Sigmoid colon (tissue), 6 donors: ENCODE measurements at regions not wholly inside any gene's neighbourhood (a gene's known extent, or its start where the extent isn't known, plus 50 kb on each side); places are given as distances from the start of the nearest gene placed in this dataset.

ENCODE experiments used
- DNase-seq: peaks from one replicate; pipeline ENCODE4 v3.0.0-alpha.2; 2019
- H3K27ac ChIP-seq, 4 donors: fragments of 200-600 bp; sonication (generic); one replicate each; pipeline ENCODE4 v1.5.1; 2016 to 2019; ENCODE audit warnings: mild to moderate bottlenecking in 1 of 4
- H3K27me3 ChIP-seq, 3 donors: fragments of 200-600 bp; sonication (generic); one replicate each; pipeline ENCODE4 v1.5.1; 2019; ENCODE audit warnings: mild to moderate bottlenecking in 1 of 3
- H3K36me3 ChIP-seq, 4 donors: fragments of 200-600 bp; sonication (generic); one replicate each; pipeline ENCODE4 v1.5.1; 2016 to 2019
- H3K4me1 ChIP-seq, 4 donors: fragments of 200-600 bp; sonication (generic); one replicate each; pipeline ENCODE4 v1.5.1; 2017 to 2019
- H3K4me3 ChIP-seq, 4 donors: fragments of 200-600 bp; sonication (generic); one replicate each; pipeline ENCODE4 v1.5.1; 2017 to 2019; ENCODE audit warnings: mild to moderate bottlenecking in 2 of 4, moderate library complexity in 1 of 4
- H3K9me3 ChIP-seq, 4 donors: fragments of 200-600 bp in 3 of 4; sonication (generic) in 3 of 4; one replicate each; pipeline versions ENCODE4 v1.5.1 to v1.6.1; 2013 to 2019
- CTCF ChIP-seq, 4 experiments: fragments of 450-650 bp in 3 of 4; fragments of 200-600 bp in 1 of 4; IDR thresholded peaks; one replicate each; pipeline ENCODE4 v1.5.1; 2016 to 2019; ENCODE audit warnings: antibody characterized with exemption in 4 of 4, mild to moderate bottlenecking in 3 of 4, moderate library complexity in 2 of 4
- EP300 ChIP-seq, 4 donors: sonication (generic); formaldehyde crosslinking; IDR thresholded peaks; one replicate each; pipeline ENCODE4 v1.6.1; 2017; ENCODE audit warnings: antibody characterized with exemption in 4 of 4
- POLR2A ChIP-seq, 2 donors: fragments of 450-650 bp; IDR thresholded peaks; one replicate each; pipeline ENCODE4 v1.6.1; 2016; ENCODE audit warnings: antibody characterized with exemption in 2 of 2, mild to moderate bottlenecking in 2 of 2, moderate library complexity in 2 of 2
- POLR2AphosphoS5 ChIP-seq, 4 donors: sonication (generic); formaldehyde crosslinking; IDR thresholded peaks; one replicate each; pipeline ENCODE4 v1.6.1; 2017; ENCODE audit warnings: antibody characterized with exemption in 4 of 4
- WGBS, 2 donors: extraction: QIAGEN DNeasy Blood & Tissue Kit; methylation state at CpG; one replicate each; pipeline ENCODE4 v1.1.7; 2013; 5-methylcytosine and 5-hydroxymethylcytosine counted together
- intact Hi-C: fragments of 100-400 bp; cut with DNase I; formaldehyde crosslinking; loops from one replicate; pipeline ENCODE4 v1.15.1; 2023
- donor health status: healthy with polysubstance abuse.
- donor health status: healthy.

GRCh38 chr15:31869686-31870307 is 160.5 kb upstream of the CHRNA7 start:
- peak overlapping the region in 1 of 4 donors; percentile 36 for H3K27ac ChIP-seq
- no peaks in the 10 kb centered on the region for H3K9me3 ChIP-seq
- no peaks in the 10 kb centered on the region for H3K27me3 ChIP-seq
- WGBS, 2 donors = 1 to 3% methylated on average over 60 of the region's 60 CpGs
- no peak for DNase-seq
- intact Hi-C loops = loop anchor here (5.0 kb wide), 1 partner anchor 163 kb away; the partner anchor contains the start of gene CHRNA7
- H3K4me1 ChIP-seq = peaks cover 0 to 12% (median 6%) of the 10 kb centered on the region in 4 donors
- no peaks in the 10 kb centered on the region for H3K36me3 ChIP-seq
- TF ChIP-seq POLR2A (IDR thresholded peaks at IDR 0.05) (no peak), EP300 (IDR thresholded peaks at IDR 0.05) (no peak), POLR2AphosphoS5 (IDR thresholded peaks at IDR 0.05) (no peak), CTCF (IDR thresholded peaks at IDR 0.05) (no peak)
- H3K4me3 ChIP-seq = peak overlapping the region; percentile 16 to 70 (median 67)

- Histone ChIP-seq H3K9me3 (no peaks in the 10 kb centered on the region), H3K27ac (peak within 1 kb of the TSS; percentile 81 to 84 (median 82)), H3K4me1 (peaks cover 0 to 12% (median 6%) of the 10 kb centered on the region in 4 donors), H3K36me3 (no peaks in the 10 kb centered on the region), H3K27me3 (no peaks in the 10 kb centered on the region), H3K4me3 (peak within 1 kb of the TSS; percentile 44 to 70 (median 67))
- 1% methylated on average over 122 of the region's 122 CpGs for WGBS, 2 donors
- intact Hi-C loops = loop anchor here (5.0 kb wide), 1 partner anchor 162 kb away; the partner anchor contains the start of gene CHRNA7
- TF ChIP-seq EP300 (IDR thresholded peaks at IDR 0.05) = no peak
- peak in 3 of 4 donors; percentile 24 to 48 (median 41) for TF ChIP-seq POLR2AphosphoS5 (IDR thresholded peaks at IDR 0.05)
- peak; percentile 89 for DNase-seq
These were observed 159.8 kb upstream of the CHRNA7 start, which contains the start of gene OTUD7A for GRCh38 chr15:31870328-31871165. OTUD7A (minus strand) TSS chr15:31870673.

- TF ChIP-seq EP300 (IDR thresholded peaks at IDR 0.05) (no peak), POLR2A (IDR thresholded peaks at IDR 0.05) (no peak), CTCF (IDR thresholded peaks at IDR 0.05) (no peak), POLR2AphosphoS5 (IDR thresholded peaks at IDR 0.05) (no peak)
- Histone ChIP-seq H3K4me3 (peak overlapping the region; percentile 44 to 70 (median 67)), H3K9me3 (no peaks in the 10 kb centered on the region), H3K4me1 (peaks cover 0 to 12% (median 6%) of the 10 kb centered on the region in 4 donors), H3K27ac (peak overlapping the region; percentile 81 to 84 (median 82)), H3K27me3 (no peaks in the 10 kb centered on the region), H3K36me3 (no peaks in the 10 kb centered on the region)
- intact Hi-C loops = loop anchor here (5.0 kb wide), 1 partner anchor 161 kb away; the partner anchor contains the start of gene CHRNA7
- DNase-seq = no peak
- WGBS, 2 donors = 39 to 48% methylated on average over 14 of the region's 14 CpGs
These were observed 159.0 kb upstream of the CHRNA7 start for GRCh38 chr15:31871166-31871886.

GRCh38 chr15:31871887-31872281 is 158.4 kb upstream of the CHRNA7 start:
- 84 to 85% methylated on average over 6 of the region's 6 CpGs for WGBS, 2 donors
- intact Hi-C loops = loop anchor here (5.0 kb wide), 1 partner anchor 160 kb away; the partner anchor contains the start of gene CHRNA7

More at GRCh38 chr15:31871887-31872281, 158.4 kb upstream of the CHRNA7 start:
- Histone ChIP-seq H3K27ac (no peak overlapping the region), H3K36me3 (no peaks in the 10 kb centered on the region), H3K9me3 (no peaks in the 10 kb centered on the region), H3K27me3 (no peaks in the 10 kb centered on the region), H3K4me3 (no peak overlapping the region), H3K4me1 (peaks cover 0 to 12% (median 6%) of the 10 kb centered on the region in 4 donors)
- TF ChIP-seq EP300 (IDR thresholded peaks at IDR 0.05) = no peak
- TF ChIP-seq POLR2AphosphoS5 (IDR thresholded peaks at IDR 0.05) = no peak
- TF ChIP-seq POLR2A (IDR thresholded peaks at IDR 0.05) = no peak
- no peak for TF ChIP-seq CTCF (IDR thresholded peaks at IDR 0.05)
- no peak for DNase-seq
